Right hindlimb (tissue), 1 donor: ENCODE measurements at regions not wholly inside any gene's neighbourhood (a gene's known extent, or its start where the extent isn't known, plus 50 kb on each side); places are given as distances from the start of the nearest gene placed in this dataset.
"Not testable (repeated sequence)": the region's sequence is repeated elsewhere in the genome, so short reads cannot be mapped to it uniquely, and the experiment has no call there.

ENCODE experiments used
- DNase-seq: peaks from one replicate; pipeline ENCODE4 v3.0.0-alpha.2; 2018

DNA sequence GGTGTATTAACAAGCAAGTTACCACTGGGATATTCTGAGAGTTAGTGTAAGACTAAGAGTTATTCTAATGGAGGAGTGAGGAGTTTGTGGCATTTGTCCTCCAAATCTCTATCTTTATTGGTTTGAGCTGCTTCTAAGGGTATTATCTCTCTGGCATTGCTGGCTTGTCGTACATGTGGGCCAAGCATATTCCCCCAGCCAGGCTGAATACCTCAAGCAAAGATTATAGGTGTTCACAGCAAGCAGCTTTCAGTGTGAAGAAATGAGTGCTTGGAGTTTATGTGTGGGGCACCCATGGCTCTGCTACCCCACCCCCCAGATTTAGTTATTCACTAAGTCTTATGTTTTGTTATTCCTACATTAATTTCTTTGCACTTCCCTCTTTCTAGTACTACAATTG, 193.6 kb upstream of the FANCL start:
- DNase-seq = no peak

DNA sequence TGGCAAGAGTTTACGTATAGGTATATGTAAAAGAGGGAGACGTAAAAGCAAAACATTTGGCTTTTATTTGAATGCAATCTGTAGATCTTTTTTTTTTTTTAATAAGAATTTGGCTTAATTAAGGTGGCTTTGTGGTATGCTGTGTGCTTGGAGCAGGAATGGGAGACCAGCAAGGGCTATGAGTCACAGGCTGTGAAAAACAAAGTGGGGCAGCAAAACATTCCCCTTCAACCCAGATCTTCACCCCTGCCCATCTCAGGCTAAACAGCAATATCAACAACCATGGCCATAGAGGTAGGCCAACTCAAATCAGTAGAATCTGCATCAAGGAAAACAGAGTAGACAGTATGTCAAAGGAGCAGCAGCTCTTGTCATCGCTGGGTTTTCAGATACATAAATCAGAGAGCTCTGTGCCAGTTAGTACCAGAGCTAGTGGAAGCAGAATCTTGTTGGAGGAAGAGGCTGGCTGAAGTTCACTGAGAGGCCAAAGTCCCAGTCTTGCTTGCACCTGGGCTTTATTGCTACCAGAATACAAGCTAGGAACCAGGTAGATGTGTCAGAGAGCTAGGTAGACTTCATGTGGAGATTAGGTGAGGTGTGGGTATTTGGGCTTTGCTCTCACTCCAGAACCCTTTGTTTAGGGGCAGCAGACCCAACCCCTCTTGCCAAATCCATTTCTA, 191.5 kb upstream of the FANCL start:
- DNase-seq = no peak

DNA sequence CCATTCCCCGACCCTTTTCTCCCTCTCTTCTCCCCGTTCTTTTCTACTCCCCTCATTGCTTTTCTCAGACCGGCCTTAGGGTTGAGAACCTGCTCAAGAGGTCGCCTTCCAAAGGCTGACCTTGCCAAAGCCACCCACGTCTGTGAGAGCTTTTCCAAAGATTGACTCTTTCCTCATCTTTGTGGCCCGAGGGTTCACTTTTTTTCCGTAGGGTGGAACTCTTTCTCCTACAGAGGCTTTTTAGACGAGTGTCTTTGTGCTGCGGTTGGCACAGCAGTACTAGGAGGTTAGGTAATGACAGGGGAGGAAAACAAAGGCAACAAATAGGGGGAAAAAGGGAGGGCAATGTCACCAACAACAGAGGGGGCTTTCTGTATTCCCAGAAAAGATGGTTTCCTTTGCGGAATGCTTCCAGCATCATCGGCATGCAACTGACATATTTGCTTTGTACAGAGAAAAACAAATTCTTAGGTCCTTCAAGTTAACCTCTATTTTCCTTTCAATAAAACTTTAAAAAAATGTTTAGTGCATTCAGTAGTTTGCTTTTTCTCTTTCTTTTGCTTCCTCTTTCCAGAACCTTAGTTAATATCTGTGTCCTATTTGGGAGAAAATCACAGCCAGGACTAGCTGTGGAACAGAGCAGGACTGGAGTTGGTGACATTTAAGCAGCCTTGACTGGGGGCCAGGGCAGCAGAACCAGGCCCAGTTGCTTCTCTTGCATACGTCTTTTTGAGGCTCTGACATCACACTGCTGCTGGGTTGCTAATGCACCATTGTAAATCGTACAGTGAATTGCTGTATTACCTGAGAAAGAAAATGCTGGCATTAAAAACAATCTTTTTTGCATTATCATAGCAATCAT, 188.1 kb upstream of the FANCL start:
- peak; percentile 25 for DNase-seq

DNA sequence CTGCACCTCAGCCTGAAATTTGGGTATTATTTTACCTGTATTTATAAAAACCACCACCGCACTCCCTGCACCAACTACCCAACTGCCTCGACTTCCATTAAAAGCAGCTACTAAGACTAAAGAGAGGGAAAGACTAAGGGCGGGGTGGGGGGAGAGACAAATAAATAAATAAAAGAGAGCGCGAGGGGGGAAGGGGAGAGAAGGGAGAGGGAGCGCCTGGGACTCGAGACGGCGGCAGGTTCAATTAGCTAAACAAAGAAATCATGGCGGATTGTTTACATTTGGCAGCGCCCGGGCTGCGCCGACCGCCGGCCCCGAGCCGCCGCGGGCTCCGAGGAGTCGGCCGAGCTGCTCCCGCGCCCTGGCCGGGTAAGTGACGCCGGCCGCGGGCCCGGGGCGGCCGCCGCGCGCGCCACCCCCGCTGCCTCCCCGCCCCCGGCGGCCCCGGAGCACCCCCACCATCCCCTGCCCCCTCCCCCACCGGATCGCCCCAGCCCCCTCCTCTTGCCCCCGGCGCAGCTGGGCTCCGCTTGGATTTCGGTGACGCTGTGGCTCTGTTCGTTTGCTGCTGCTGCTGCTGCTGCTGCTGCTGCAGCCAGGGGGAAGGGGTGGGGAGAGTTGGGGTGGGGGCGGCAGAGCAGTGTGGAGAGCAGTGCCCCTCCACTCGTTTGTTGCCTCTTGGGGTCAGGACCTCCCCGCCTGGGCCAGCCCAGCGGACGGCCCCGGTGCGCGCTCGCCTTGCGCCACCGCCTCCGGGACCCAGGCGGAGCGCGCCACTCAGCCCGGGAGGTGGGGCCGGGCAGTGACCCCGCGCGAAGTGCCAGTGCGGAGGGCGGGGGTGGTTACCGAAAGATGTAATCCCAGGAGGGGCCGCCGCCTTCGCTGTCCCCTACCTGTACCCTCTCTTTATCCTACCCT, 187.2 kb upstream of the FANCL start:
- DNase-seq = peak; percentile 70

DNA sequence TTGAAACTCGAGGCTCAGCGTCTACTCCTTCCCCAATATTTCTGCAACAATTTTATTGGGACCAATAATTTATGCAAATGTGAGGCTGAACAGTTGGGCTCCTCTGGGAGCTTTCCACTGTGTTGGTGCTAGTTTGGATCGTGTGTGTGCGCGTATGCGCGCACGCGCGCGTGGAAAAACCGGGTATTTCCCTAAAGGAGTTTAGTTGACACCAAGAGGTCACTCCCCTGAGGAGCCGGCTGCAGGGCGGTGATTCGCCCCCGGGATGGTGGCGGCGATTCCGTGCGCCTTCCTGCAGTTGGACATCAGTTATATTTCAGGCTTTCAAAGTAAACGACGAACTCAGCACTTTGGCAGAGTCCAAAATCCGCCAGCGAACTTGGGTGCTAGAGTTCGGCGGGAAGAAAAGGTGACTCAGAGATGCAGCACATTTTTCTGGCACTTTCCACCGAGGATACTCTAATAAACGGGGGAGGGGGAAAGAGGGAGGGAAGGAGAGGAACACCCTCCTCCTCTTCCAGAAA, 186.5 kb upstream of the FANCL start:
- peak; percentile 58 for DNase-seq

DNA sequence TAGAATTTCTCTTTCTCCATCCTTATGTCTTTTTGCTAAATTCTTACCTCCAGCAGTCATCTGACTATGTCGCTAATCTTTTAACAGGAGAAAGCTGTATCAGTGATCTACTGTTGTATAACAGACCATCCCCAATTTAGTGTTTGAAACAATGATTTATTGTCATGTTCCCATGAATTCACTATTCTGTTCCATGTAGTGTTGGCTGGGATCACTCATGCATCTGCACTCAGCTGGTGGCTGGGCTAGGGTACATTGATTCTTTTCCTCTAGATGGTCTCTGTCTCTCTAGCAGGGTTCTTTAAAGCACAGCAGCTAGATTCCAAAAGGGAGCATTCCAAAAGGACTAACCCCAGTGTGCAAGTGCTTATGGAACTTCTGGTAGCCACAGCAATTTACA, 184.2 kb upstream of the FANCL start:
- DNase-seq = no peak

DNA sequence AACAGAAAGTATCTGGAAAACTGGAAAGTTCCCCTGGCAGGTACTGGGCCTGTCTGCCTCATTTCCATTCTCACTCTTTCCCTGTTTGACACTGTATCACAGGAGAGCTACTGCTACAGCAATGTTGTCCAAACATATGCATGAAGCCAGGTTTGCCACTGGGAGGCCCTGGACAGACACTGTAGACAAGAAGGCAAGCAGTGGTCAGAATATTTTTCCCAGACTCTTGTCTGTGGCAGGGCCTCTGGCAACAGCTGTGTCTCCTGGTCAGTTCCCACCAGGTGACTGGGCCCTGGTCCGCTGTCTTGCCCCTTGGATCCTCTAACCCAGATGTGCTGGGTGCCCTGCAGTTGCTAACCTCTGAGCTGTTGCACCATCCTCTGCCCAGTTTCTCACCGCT, 178.9 kb upstream of the FANCL start:
- no peak for DNase-seq

DNA sequence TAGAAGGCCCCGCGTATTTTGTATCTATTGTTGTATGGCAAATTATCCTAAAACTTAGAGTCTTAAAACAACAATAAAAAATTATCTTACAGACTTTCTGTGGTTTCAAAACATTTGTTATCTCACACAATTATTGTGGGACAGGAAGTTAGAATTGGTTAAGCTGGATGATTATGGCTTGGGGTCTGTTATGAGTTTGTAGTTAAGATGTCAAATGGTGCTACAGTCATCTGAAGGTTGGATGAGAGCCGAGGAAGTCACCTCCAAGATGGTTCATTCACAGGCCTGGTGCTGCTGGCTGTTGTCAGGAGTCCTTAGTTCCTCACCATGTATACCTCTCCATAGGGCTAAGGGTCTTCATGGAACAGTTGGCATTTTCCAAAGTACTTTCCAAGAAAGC, 175.6 kb upstream of the FANCL start:
- DNase-seq = no peak

DNA sequence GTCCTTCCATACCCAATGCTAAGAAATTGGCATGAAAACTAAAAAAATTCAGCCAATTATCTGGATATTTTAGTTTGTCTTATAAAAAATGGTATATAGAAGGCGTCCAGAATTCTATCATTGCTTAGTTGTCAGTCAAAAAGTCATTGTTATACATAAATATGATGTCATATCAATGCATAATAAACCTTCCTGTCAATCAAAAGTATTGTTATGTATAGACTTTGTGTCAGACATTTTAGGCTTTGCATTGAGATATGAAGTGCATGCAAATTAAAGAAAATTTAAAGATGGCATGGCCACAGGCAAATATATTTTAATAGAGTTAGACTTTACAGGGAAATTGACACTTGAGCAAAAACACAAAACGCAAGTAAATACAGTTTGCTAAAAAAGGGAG, 173.4 kb upstream of the FANCL start:
- no peak for DNase-seq

DNA sequence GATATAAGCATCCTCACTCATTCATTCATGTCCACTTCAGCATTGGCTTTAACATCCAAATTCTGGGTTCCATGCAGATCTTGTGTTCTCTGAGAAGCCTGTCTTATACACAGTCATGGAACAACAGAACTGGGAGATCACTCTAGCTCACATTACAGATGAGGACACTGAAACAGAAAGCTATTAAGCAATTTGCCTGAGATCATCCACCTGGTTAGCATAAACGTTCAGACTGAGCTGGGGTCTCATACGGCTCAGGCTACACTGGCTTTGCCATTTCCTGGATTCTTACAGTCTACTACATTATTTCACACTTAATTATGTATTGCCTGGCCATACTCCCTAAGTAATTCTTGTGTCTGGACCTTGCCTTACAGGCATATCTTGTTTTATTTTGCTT, 169.4 kb upstream of the FANCL start:
- DNase-seq = no peak

DNA sequence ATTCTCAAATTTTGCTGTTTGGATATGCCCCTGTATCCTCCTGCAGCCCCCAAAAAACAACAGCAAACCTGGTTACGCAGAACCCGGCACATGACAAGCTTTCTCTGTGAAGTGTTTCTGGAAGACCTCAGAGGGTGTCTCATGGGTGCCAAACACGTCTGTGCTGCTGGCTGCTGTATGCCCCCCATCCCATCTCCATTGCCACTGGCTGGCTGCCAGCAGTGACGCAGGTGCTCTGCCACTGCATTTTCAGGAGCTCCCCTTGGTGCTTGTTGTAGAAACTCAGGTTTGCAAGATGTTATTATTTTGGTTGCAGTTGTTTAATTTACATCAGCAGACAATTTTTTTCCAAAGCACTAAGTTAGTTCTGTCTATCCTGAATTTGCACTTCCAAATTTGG, 166.4 kb upstream of the FANCL start:
- DNase-seq = no peak

DNA sequence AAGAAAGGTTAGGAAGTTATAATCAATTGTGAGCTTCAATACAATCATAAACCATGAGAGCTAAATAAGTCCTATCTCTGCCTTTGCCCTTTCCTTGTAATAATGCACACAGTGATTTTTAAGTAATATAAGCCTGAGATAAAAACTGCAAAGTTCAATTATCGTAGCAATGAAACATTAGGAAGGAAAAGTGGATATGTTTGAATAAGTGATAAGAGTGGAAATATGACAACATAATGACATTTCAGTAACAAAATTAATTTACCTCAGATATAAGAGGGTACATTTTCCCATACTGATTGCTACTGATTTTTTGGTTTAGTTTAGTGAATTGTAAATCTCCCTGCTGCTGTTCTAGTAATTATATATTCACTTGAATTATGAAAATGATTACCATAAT, 164.2 kb upstream of the FANCL start:
- no peak for DNase-seq

DNA sequence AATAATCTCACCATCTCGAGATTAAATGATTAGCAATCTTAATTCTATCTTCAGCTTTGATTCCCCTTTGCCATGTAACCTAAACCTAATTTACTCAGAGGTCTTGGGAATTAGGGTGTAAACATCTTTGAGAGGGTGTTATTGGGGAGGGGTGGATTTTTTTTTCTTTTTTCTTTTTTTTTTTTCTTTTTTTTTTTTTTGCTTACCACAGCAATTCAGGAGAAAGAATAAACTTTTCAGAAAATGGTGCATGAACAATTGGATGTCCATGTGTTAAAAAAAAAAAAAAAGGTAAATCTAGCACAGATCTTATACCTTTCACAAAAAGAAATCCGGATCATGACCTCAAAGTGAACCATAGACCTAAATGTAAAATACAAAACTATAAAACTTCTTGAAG, 160.8 kb upstream of the FANCL start:
- DNase-seq = no peak

DNA sequence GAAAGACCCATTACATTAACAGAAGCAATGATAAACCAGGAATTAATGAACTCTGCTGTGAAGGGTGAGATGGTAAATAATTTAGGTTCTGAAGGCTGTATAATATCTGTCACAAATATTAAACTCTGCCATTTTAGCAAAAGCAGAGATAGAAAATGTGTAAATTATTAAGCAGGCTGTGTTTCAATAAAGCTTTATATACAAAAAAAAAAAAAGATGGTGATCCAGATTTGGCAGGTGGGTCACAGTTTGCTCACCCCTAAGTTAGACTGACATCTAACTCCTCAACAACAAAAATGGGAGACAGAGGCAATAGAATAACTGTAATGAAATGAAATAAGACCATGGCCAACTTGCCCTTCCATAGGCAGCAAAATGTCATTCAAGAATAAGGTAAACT, 157.3 kb upstream of the FANCL start:
- no peak for DNase-seq

DNA sequence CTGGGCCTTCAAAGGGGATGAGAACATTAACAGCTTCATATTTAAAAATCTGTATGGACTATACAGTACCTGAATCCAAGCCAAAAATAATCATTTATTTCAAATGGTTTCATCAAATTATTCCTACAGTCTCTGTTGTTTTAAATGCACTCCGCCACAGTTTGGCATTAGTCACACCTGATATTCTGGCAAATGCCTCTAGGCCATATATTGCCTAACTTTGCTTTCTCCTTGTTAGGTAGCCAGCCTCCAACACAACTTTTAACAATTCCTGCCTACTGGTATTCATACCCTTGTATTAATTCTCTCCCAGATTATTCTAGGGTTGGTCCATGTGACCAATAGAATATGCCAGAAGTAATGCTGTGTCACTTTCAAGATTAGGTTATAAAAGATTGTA, 146.6 kb upstream of the FANCL start:
- no peak for DNase-seq

DNA sequence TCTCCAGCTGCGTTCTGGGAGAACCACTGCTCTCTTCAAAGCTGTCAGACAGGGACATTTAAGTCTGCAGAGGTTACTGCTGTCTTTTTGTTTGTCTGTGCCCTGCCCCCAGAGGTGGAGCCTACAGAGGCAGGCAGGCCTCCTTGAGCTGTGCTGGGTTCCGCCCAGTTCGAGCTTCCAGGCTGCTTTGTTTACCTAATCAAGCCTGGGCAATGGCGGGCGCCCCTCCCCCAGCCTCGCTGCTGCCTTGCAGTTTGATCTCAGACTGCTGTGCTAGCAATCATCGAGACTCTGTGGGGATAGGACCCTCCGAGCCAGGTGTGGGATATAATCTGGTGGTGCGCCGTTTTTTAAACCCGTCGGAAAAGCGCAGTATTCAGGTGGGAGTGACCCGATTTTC, 145.8 kb upstream of the FANCL start:
- DNase-seq = not testable (repeated sequence)

DNA sequence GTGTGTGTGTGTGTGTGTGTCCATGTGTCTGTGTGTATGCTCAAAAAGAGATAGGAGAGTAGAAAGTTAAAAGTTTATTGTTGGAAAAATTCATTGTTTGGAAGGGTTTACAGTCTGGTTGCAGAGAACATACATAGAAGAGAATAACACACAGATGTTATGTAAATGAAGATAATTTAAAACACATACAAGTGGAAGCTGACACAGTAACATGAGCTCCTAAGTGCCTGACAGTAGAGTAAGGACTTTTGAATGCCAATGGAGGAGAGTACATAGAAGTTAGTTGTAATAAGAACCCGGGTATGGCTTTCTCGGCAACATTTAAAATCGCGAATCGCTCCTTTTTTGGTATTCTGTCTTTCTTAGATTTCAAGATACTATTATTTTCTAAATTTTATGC, 137.0 kb upstream of the FANCL start:
- no peak for DNase-seq

DNA sequence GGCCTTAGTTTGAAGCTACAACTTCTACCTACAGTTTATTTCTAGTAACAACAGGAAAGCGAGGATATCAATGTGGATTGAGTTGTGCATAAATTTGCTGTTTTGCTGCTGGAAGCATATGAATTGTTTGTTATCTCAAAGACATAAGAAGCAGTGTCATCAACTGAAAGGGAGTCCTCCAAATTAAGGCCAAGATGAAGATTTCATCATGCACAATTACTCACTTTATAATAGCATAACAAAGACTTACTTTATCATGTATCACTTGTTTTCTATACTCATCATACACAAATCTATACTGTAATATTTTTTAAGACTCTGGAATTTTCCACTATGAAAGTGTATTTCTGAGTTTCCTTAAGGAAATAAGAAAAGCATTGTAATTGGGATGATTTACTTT, 136.1 kb upstream of the FANCL start:
- DNase-seq = no peak

DNA sequence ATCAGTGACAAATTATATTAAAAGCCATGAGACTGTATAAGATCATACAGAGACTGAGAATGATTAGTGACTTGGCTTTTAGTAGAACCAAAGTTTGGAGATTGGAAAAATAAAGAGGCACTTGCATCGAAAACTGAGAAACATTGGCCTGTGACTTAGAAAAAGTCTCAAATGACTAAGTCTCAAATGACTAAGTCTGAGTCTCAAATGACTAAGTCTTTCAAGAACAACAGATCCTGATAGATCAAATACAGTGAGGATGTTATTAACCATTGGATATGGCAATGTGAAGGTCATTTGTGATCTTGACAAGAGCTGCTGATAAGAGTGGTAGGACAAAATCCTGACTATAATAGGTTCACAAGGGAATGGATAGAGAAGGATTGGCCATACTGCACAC, 135.5 kb upstream of the FANCL start:
- no peak for DNase-seq

DNA sequence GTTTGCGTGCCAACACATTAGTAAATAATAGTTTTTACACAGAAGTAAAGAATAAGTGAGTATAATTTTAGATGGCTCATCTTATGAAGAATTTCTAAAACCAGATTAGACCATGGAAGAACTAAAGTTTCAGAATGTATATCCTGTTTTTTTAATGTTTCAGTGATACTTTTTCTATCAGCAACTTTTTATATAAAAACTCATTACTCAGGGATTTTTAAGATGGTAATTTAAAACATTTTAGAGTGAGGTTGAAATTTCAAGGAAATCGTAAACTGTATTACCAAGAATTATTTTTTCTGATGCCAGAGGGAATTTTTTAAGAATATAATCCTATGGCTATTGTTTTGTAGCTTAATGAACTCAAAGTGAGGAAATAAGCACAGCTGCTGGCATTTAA, 128.5 kb upstream of the FANCL start:
- DNase-seq = no peak

DNA sequence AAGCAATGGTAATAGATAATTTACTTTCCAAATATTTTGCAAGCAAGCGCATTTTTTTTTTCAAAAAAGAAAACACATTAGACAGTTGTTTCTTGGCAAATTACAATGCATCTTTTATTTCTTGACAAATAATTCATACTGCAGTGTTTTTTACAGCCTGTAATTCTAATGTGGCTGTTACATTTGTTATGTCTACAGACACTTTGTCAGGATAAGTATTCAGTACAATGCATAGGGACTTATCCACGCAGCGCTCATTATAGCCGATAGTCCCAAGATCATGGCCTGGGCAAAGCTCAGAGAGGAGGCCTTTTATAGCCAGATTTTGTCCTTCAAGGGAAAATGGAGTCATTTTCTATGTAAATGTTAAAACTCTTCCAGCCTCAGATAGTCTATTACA, 123.0 kb upstream of the FANCL start:
- no peak for DNase-seq

DNA sequence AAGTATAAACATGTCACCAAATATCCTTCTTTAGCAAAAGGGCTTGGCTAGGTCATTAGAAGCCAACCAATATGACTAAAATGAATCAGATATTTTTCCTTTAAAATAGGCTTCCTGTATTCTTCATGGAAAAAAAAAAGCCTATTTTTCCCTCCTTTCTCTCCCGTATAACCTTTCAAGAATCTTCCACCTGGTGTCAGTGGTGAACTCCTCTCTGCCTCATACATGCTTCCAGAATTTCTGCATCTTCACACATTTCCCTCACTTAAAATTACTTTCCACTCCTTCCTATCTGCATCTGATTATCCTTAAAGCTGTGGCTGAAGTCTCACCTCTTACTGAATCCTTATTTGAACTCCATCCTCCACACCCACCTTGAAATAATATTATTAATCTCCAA, 116.9 kb upstream of the FANCL start:
- no peak for DNase-seq

DNA sequence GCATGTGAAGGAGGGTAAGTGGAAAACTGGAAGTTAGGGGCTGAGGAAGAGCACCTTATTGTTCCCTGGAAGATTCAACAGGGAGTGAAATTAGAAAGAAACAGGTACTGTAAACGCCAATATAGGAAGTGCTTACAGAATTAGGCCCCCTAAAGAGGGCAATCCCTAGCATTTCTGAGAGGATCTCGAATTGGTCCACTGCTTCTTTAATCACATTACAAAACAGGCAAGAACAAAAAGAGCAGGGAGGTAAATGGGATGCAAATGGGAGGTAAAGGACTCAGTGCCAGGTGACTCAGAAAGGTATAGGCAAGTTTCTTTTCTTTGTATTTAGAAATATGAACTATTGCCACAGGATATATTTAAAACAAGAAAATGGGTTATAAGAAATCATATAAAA, 116.4 kb upstream of the FANCL start:
- DNase-seq = no peak
